Activated naive CD4-positive, alpha-beta T cell treated with anti-CD3 and anti-CD28 coated beads, Interleukin-2, amount 50 U/mL, for 16 hours (primary cell): ENCODE measurements at regions not wholly inside any gene's neighbourhood (a gene's known extent, or its start where the extent isn't known, plus 50 kb on each side); places are given as distances from the start of the nearest gene placed in this dataset.

Experiments
- DNase-seq: peaks from one replicate; pipeline ENCODE4 v3.0.0-alpha.2; 2020

- no peak for DNase-seq
Observed at GRCh38 chr9:80025131-80025530, 453.4 kb downstream of the TLE4 start.

GRCh38 chr9:80020530-80020929, 448.8 kb downstream of the TLE4 start:
- DNase-seq = no peak

GRCh38 chr9:80020056-80020455, 448.3 kb downstream of the TLE4 start:
- no peak for DNase-seq

- DNase-seq = no peak
Observed at GRCh38 chr9:80013891-80014290, 442.1 kb downstream of the TLE4 start.

- DNase-seq = no peak
Observed at GRCh38 chr9:80012557-80013330, 441.0 kb downstream of the TLE4 start.

- DNase-seq = no peak
Observed at GRCh38 chr9:80009204-80009603, 437.4 kb downstream of the TLE4 start.

- no peak for DNase-seq
Observed at GRCh38 chr9:80004714-80005113, 432.9 kb downstream of the TLE4 start.

- DNase-seq = no peak
Observed at GRCh38 chr9:79990536-79990935, 418.8 kb downstream of the TLE4 start.

- no peak for DNase-seq
Observed at GRCh38 chr9:79989079-79989478, 417.3 kb downstream of the TLE4 start.

GRCh38 chr9:79988126-79988525, 416.4 kb downstream of the TLE4 start:
- no peak for DNase-seq

GRCh38 chr9:79986437-79986836, 414.7 kb downstream of the TLE4 start:
- no peak for DNase-seq

- DNase-seq = no peak
Observed at GRCh38 chr9:79985772-79986171, 414.0 kb downstream of the TLE4 start.

GRCh38 chr9:79985264-79985663, 413.5 kb downstream of the TLE4 start:
- DNase-seq = no peak

- DNase-seq = no peak
Observed at GRCh38 chr9:79984429-79985067, 412.8 kb downstream of the TLE4 start.

- DNase-seq = no peak
Observed at GRCh38 chr9:79980432-79980831, 408.7 kb downstream of the TLE4 start.

- DNase-seq = no peak
Observed at GRCh38 chr9:79977510-79978197, 405.9 kb downstream of the TLE4 start.

GRCh38 chr9:79977074-79977435, 405.3 kb downstream of the TLE4 start:
- no peak for DNase-seq

GRCh38 chr9:79976257-79977073, 404.7 kb downstream of the TLE4 start:
- DNase-seq = no peak

- DNase-seq = no peak
Observed at GRCh38 chr9:79975621-79976256, 404.0 kb downstream of the TLE4 start.

- DNase-seq = no peak
Observed at GRCh38 chr9:79974806-79975422, 403.1 kb downstream of the TLE4 start.

GRCh38 chr9:79973627-79974026, 401.9 kb downstream of the TLE4 start:
- DNase-seq = no peak

GRCh38 chr9:79970146-79970425, 398.3 kb downstream of the TLE4 start:
- DNase-seq = no peak
